Trophoblast cell (in vitro differentiated cells and primary cell): ENCODE measurements at regions not wholly inside any gene's neighbourhood (a gene's known extent, or its start where the extent isn't known, plus 50 kb on each side); places are given as distances from the start of the nearest gene placed in this dataset.
A peak's percentile ranks its signal among the peaks of the same experiment; 100 is the strongest.

ENCODE experiments used
- DNase-seq, 2 donors: peaks; one replicate each; pipeline ENCODE4 v3.0.0-alpha.2; 2016
- H2AFZ ChIP-seq: 2 replicates; pipeline ENCODE4 v1.6.1; 2013; ENCODE audit warnings: low read length, moderate library complexity, mild to moderate bottlenecking; ENCODE audit not compliant: insufficient read depth, poor library complexity
- H2AK5ac ChIP-seq: 2 replicates; pipeline ENCODE4 v1.6.1; 2013; ENCODE audit warnings: mild to moderate bottlenecking, low read length
- H2BK120ac ChIP-seq: 2 replicates; pipeline ENCODE4 v1.6.1; 2013; ENCODE audit warnings: low read length, mild to moderate bottlenecking, moderate library complexity; ENCODE audit not compliant: insufficient read depth, poor library complexity
- H2BK12ac ChIP-seq: 2 replicates; pipeline ENCODE4 v1.6.1; 2013; ENCODE audit warnings: mild to moderate bottlenecking, low read length, moderate library complexity
- H2BK5ac ChIP-seq: 2 replicates; pipeline ENCODE4 v1.6.1; 2013; ENCODE audit warnings: low read length, low read depth, moderate library complexity, mild to moderate bottlenecking; ENCODE audit not compliant: poor library complexity
- H3K14ac ChIP-seq: 2 replicates; pipeline ENCODE4 v1.6.1; 2013; ENCODE audit warnings: mild to moderate bottlenecking, low read length
- H3K18ac ChIP-seq: 2 replicates; pipeline ENCODE4 v1.6.1; 2013; ENCODE audit warnings: mild to moderate bottlenecking, low read length
- H3K23ac ChIP-seq: 2 replicates; pipeline ENCODE4 v1.6.1; 2013; ENCODE audit warnings: low read length
- H3K27ac ChIP-seq: 2 replicates; pipeline ENCODE4 v1.5.1; 2013; ENCODE audit warnings: low read depth, mild to moderate bottlenecking, inconsistent platforms, low read length, moderate library complexity
- H3K27me3 ChIP-seq: 2 replicates; pipeline ENCODE4 v1.6.1; 2013; ENCODE audit warnings: inconsistent platforms, mild to moderate bottlenecking, low read length, moderate library complexity; ENCODE audit not compliant: insufficient read depth
- H3K36me3 ChIP-seq, 2 experiments: 1 replicate in 1 of 2; 2 replicates in 1 of 2; pipeline ENCODE4 v1.6.1; 2013; ENCODE audit warnings: low read length in 2 of 2, mild to moderate bottlenecking in 2 of 2, moderate library complexity in 1 of 2; ENCODE audit not compliant: insufficient read depth in 2 of 2, control insufficient read depth in 1 of 2
- H3K4ac ChIP-seq: 2 replicates; pipeline ENCODE4 v1.6.1; 2013; ENCODE audit warnings: low read depth, mild to moderate bottlenecking, low read length, moderate library complexity
- H3K4me1 ChIP-seq, 2 experiments: 1 replicate in 1 of 2; 2 replicates in 1 of 2; pipeline ENCODE4 v1.6.1; 2013; ENCODE audit warnings: low read length in 2 of 2, mild to moderate bottlenecking in 2 of 2, moderate library complexity in 1 of 2; ENCODE audit not compliant: insufficient read depth in 2 of 2, control insufficient read depth in 1 of 2
- H3K4me2 ChIP-seq: 2 replicates; pipeline ENCODE4 v1.6.1; 2013; ENCODE audit warnings: inconsistent platforms, mild to moderate bottlenecking, low read length, moderate library complexity
- H3K4me3 ChIP-seq: 2 replicates; pipeline ENCODE4 v1.5.1; 2013; ENCODE audit warnings: mild to moderate bottlenecking, low read depth, low read length, inconsistent platforms
- H3K79me1 ChIP-seq: one replicate; pipeline ENCODE4 v1.6.1; 2013; ENCODE audit warnings: low read length
- H3K79me2 ChIP-seq: 2 replicates; pipeline ENCODE4 v1.6.1; 2013; ENCODE audit warnings: low read length, mild to moderate bottlenecking; ENCODE audit not compliant: control insufficient read depth, insufficient read depth, poor library complexity
- H3K9ac ChIP-seq: 2 replicates; pipeline ENCODE4 v1.6.1; 2013; ENCODE audit warnings: mild to moderate bottlenecking, low read length
- H3K9me3 ChIP-seq: 2 replicates; pipeline ENCODE4 v1.6.1; 2013; ENCODE audit warnings: low read depth, mild to moderate bottlenecking, control low read depth, inconsistent platforms, low read length; ENCODE audit not compliant: insufficient read depth
- H4K12ac ChIP-seq: 2 replicates; pipeline ENCODE4 v1.6.1; 2013; ENCODE audit warnings: low read depth, mild to moderate bottlenecking, low read length, moderate library complexity
- H4K8ac ChIP-seq: 2 replicates; pipeline ENCODE4 v1.6.1; 2013; ENCODE audit warnings: low read depth, mild to moderate bottlenecking, low read length, moderate library complexity
- H4K91ac ChIP-seq: one replicate; pipeline ENCODE4 v1.6.1; 2013; ENCODE audit warnings: low read depth, mild to moderate bottlenecking, low read length, moderate library complexity
- WGBS: extraction: QIAGEN DNeasy Blood & Tissue Kit; methylation state at CpG from one replicate; pipeline ENCODE4 v1.1.7; 2013; ENCODE audit warnings: missing lambda C conversion rate; ENCODE audit not compliant: insufficient read length, insufficient coverage; ENCODE audit errors: extremely low coverage; 5-methylcytosine and 5-hydroxymethylcytosine counted together

GRCh38 chr22:34099278-34099677, 179.0 kb upstream of the LARGE1 start:
- no peak overlapping the region for H3K4me3 ChIP-seq
- no peak for DNase-seq
- H3K27ac ChIP-seq = no peak overlapping the region
- no CpG with 5 or more reads among the region's 1 CpG for WGBS
- no peak overlapping the region for H2AK5ac ChIP-seq
- H3K4ac ChIP-seq = no peak overlapping the region
- no peak overlapping the region for H3K18ac ChIP-seq
- no peak overlapping the region for H4K12ac ChIP-seq
- no peak overlapping the region for H4K91ac ChIP-seq
- no peaks in the 10 kb centered on the region for H3K4me1 ChIP-seq
- H3K79me1 ChIP-seq = no peaks in the 10 kb centered on the region
- no peaks in the 10 kb centered on the region for H3K79me2 ChIP-seq
- no peak overlapping the region for H2BK120ac ChIP-seq
- no peak overlapping the region for H3K14ac ChIP-seq
- H3K36me3 ChIP-seq = no peaks in the 10 kb centered on the region
- no peaks in the 10 kb centered on the region for H3K27me3 ChIP-seq
- no peak overlapping the region for H3K9ac ChIP-seq
- H2BK12ac ChIP-seq = no peak overlapping the region
- H3K4me2 ChIP-seq = no peak overlapping the region
- H3K23ac ChIP-seq = no peak overlapping the region
- H2BK5ac ChIP-seq = no peak overlapping the region
- H4K8ac ChIP-seq = no peak overlapping the region
- no peak overlapping the region for H2AFZ ChIP-seq
- no peaks in the 10 kb centered on the region for H3K9me3 ChIP-seq

- no peaks in the 10 kb centered on the region for H3K4me1 ChIP-seq
- H3K27me3 ChIP-seq = no peaks in the 10 kb centered on the region
- H4K8ac ChIP-seq = no peak overlapping the region
- no peak overlapping the region for H3K4me3 ChIP-seq
- no peak overlapping the region for H3K18ac ChIP-seq
- no peak for DNase-seq
- WGBS = no CpG with 5 or more reads among the region's 5 CpGs
- no peak overlapping the region for H4K12ac ChIP-seq
- H2AFZ ChIP-seq = no peak overlapping the region
- no peak overlapping the region for H4K91ac ChIP-seq
- H2BK5ac ChIP-seq = no peak overlapping the region
- H3K79me1 ChIP-seq = no peaks in the 10 kb centered on the region
- no peak overlapping the region for H3K4me2 ChIP-seq
- H3K27ac ChIP-seq = no peak overlapping the region
- no peak overlapping the region for H2BK120ac ChIP-seq
- H2AK5ac ChIP-seq = no peak overlapping the region
- H2BK12ac ChIP-seq = no peak overlapping the region
- H3K23ac ChIP-seq = peak overlapping the region; percentile 67
- no peaks in the 10 kb centered on the region for H3K9me3 ChIP-seq
- no peaks in the 10 kb centered on the region for H3K79me2 ChIP-seq
- H3K36me3 ChIP-seq = no peaks in the 10 kb centered on the region
- no peak overlapping the region for H3K14ac ChIP-seq
- H3K9ac ChIP-seq = no peak overlapping the region
- H3K4ac ChIP-seq = no peak overlapping the region
These were observed 182.4 kb upstream of the LARGE1 start for GRCh38 chr22:34102633-34103032.

- H3K23ac ChIP-seq = no peak overlapping the region
- H3K9ac ChIP-seq = no peak overlapping the region
- no peak overlapping the region for H3K4ac ChIP-seq
- no peak overlapping the region for H2BK5ac ChIP-seq
- H3K79me2 ChIP-seq = no peaks in the 10 kb centered on the region
- H4K91ac ChIP-seq = no peak overlapping the region
- no peaks in the 10 kb centered on the region for H3K27me3 ChIP-seq
- no peaks in the 10 kb centered on the region for H3K9me3 ChIP-seq
- no peak overlapping the region for H4K12ac ChIP-seq
- no peaks in the 10 kb centered on the region for H3K4me1 ChIP-seq
- H2AK5ac ChIP-seq = no peak overlapping the region
- DNase-seq = peak in 1 of 2 donors; percentile 1
- H3K36me3 ChIP-seq = no peaks in the 10 kb centered on the region
- H3K14ac ChIP-seq = no peak overlapping the region
- no peak overlapping the region for H3K18ac ChIP-seq
- no peak overlapping the region for H2BK120ac ChIP-seq
- H3K79me1 ChIP-seq = no peaks in the 10 kb centered on the region
- H3K4me3 ChIP-seq = no peak overlapping the region
- H2AFZ ChIP-seq = no peak overlapping the region
- H3K4me2 ChIP-seq = no peak overlapping the region
- H4K8ac ChIP-seq = no peak overlapping the region
- WGBS = no CpG with 5 or more reads among the region's 10 CpGs
- no peak overlapping the region for H2BK12ac ChIP-seq
- H3K27ac ChIP-seq = no peak overlapping the region
These were observed 185.3 kb upstream of the LARGE1 start for GRCh38 chr22:34105461-34106062.

GRCh38 chr22:34108168-34108567, 187.9 kb upstream of the LARGE1 start:
- Histone ChIP-seq H3K18ac (no peak overlapping the region), H3K27ac (no peak overlapping the region), H2BK120ac (no peak overlapping the region), H4K91ac (no peak overlapping the region), H3K9me3 (no peaks in the 10 kb centered on the region), H3K4me1 (no peaks in the 10 kb centered on the region), H3K27me3 (no peaks in the 10 kb centered on the region), H3K9ac (no peak overlapping the region), H4K8ac (no peak overlapping the region), H3K4ac (no peak overlapping the region), H2AFZ (no peak overlapping the region), H3K4me3 (no peak overlapping the region), H3K36me3 (no peaks in the 10 kb centered on the region), H2BK12ac (no peak overlapping the region), H4K12ac (no peak overlapping the region), H2AK5ac (no peak overlapping the region), H3K79me1 (no peaks in the 10 kb centered on the region), H3K23ac (no peak overlapping the region), H2BK5ac (no peak overlapping the region), H3K4me2 (no peak overlapping the region), H3K14ac (no peak overlapping the region), H3K79me2 (no peaks in the 10 kb centered on the region)
- no peak for DNase-seq
- WGBS = no CpG with 5 or more reads among the region's 3 CpGs
